ENCODE measurements at regions not wholly inside any gene's neighbourhood (a gene's known extent, or its start where the extent isn't known, plus 50 kb on each side); places are given as distances from the start of the nearest gene placed in this dataset.

GRCh38 chr7:41630741-41631140 is 72.1 kb downstream of the INHBA start:
- TF ChIP-seq CTCF (IDR thresholded peaks at IDR 0.05; ENCODE audit: poor library complexity, severe bottlenecking) (no peak), TAF1 (IDR thresholded peaks at IDR 0.05; ENCODE audit: low read depth) (no peak)

Measured in neural cell (in vitro differentiated cells).